A673 (cell line): ENCODE measurements at regions not wholly inside any gene's neighbourhood (a gene's known extent, or its start where the extent isn't known, plus 50 kb on each side); places are given as distances from the start of the nearest gene placed in this dataset.

Source experiments
- CTCF ChIP-seq: fragments of 300-800, 200-600 bp; sonication (generic); conservative IDR thresholded peaks from 2 replicates; pipeline ENCODE4 v1.5.1; 2017; ENCODE audit warnings: low read depth, mild to moderate bottlenecking, antibody characterized with exemption, low read length, moderate library complexity, mixed read lengths
- EZH2 ChIP-seq: fragments of 200-600 bp; sonication (generic); IDR thresholded peaks from 2 replicates; pipeline ENCODE4 v1.6.1; 2017; ENCODE audit warnings: borderline replicate concordance, low read depth, mild to moderate bottlenecking, mixed read lengths, antibody characterized with exemption, low read length; ENCODE audit not compliant: poor library complexity, severe bottlenecking

GRCh38 chr15:93917181-93917580, 314.2 kb upstream of the MCTP2 start:
- TF ChIP-seq CTCF (no peak), EZH2 (no peak)
